WTC11 (cell line): ENCODE measurements at regions not wholly inside any gene's neighbourhood (a gene's known extent, or its start where the extent isn't known, plus 50 kb on each side); places are given as distances from the start of the nearest gene placed in this dataset.

Experiments
- ATAC-seq: fragments of 200-7000 bp; cut with Tn5 transposase; 2 replicates; pipeline ENCODE4 v1.10.0; 2021; ENCODE audit warnings: mild to moderate bottlenecking, moderate library complexity
- CTCF ChIA-PET: fragments of 300-600 bp; sonication (Branson Sonifier 250); formaldehyde crosslinking; loops from one replicate; lab custom pipeline; 2021; ENCODE audit warnings: antibody characterized with exemption; lab: Charles Lee
- POLR2A ChIA-PET: fragments of 350-600 bp; sonication (Branson Sonifier 250); formaldehyde crosslinking; loops from one replicate; lab custom pipeline; 2021; ENCODE audit warnings: antibody characterized with exemption; lab: Charles Lee
- DNase-seq: peaks from one replicate; pipeline ENCODE4 v3.0.0; 2021; ENCODE audit warnings: low spot score
- H3K27ac Mint-ChIP-seq: 2 replicates; pipeline ENCODE4 v1.8.0; 2021; ENCODE audit warnings: mixed read lengths
- H3K27me3 Mint-ChIP-seq: 2 replicates; pipeline ENCODE4 v1.8.0; 2021; ENCODE audit warnings: low read depth, mild to moderate bottlenecking, moderate library complexity, mixed read lengths
- H3K36me3 Mint-ChIP-seq: 2 replicates; pipeline ENCODE4 v1.8.0; 2021; ENCODE audit warnings: mixed read lengths
- H3K4me1 Mint-ChIP-seq: 2 replicates; pipeline ENCODE4 v1.8.0; 2022; ENCODE audit warnings: mixed read lengths
- H3K4me3 Mint-ChIP-seq: 2 replicates; pipeline ENCODE4 v1.8.0; 2021; ENCODE audit warnings: mild to moderate bottlenecking, moderate library complexity, mixed read lengths
- H3K9me3 Mint-ChIP-seq: 2 replicates; pipeline ENCODE4 v1.8.0; 2021; ENCODE audit warnings: mixed read lengths
- ATF1 ChIP-seq: sonication (generic); formaldehyde crosslinking; IDR thresholded peaks from 2 replicates; pipeline ENCODE4 v1.8.1; 2023; ENCODE audit warnings: mild to moderate bottlenecking, moderate library complexity, missing genetic modification reagents
- ATF3 ChIP-seq: sonication (generic); formaldehyde crosslinking; conservative IDR thresholded peaks from 2 replicates; pipeline ENCODE4 v1.8.1; 2022; ENCODE audit warnings: mild to moderate bottlenecking, missing genetic modification reagents
- CDX4 ChIP-seq: fragments of 250-450 bp; sonication (Bioruptor Pico); IDR thresholded peaks from 2 replicates; pipeline ENCODE4 v1.9.0; 2021; ENCODE audit warnings: moderate library complexity, mild to moderate bottlenecking, inconsistent platforms, borderline replicate concordance
- FOXP1 ChIP-seq: sonication (generic); formaldehyde crosslinking; IDR thresholded peaks from 2 replicates; pipeline ENCODE4 v1.8.0; 2022; ENCODE audit warnings: missing genetic modification reagents, mild to moderate bottlenecking, moderate library complexity, borderline replicate concordance
- HMGXB4 ChIP-seq: sonication (generic); formaldehyde crosslinking; IDR thresholded peaks from 2 replicates; pipeline ENCODE4 v1.8.1; 2023; ENCODE audit warnings: mild to moderate bottlenecking, moderate library complexity, missing genetic modification reagents
- KAT7 ChIP-seq: sonication (generic); formaldehyde crosslinking; IDR thresholded peaks from 2 replicates; pipeline ENCODE4 v1.8.1; 2023; ENCODE audit warnings: missing genetic modification reagents, mild to moderate bottlenecking, borderline replicate concordance
- PREB ChIP-seq: sonication (generic); formaldehyde crosslinking; IDR thresholded peaks from 2 replicates; pipeline ENCODE4 v1.8.1; 2022; ENCODE audit warnings: mild to moderate bottlenecking, missing genetic modification reagents, moderate library complexity, borderline replicate concordance
- SMAD4 ChIP-seq: sonication (generic); formaldehyde crosslinking; IDR thresholded peaks from 2 replicates; pipeline ENCODE4 v1.8.0; 2022; ENCODE audit warnings: mild to moderate bottlenecking, missing genetic modification reagents
- TCF7 ChIP-seq: sonication (generic); formaldehyde crosslinking; IDR thresholded peaks from 2 replicates; pipeline ENCODE4 v1.8.0; 2022; ENCODE audit warnings: mild to moderate bottlenecking, low read depth, missing genetic modification reagents, moderate library complexity
- TEAD1 ChIP-seq: sonication (generic); formaldehyde crosslinking; IDR thresholded peaks from 2 replicates; pipeline ENCODE4 v1.8.0; 2022; ENCODE audit warnings: mild to moderate bottlenecking, missing genetic modification reagents
- ZNF416 ChIP-seq: fragments of 250-450 bp; sonication (Bioruptor Pico); IDR thresholded peaks from 2 replicates; pipeline ENCODE4 v1.9.0; 2021; ENCODE audit warnings: mild to moderate bottlenecking, inconsistent platforms
- TF ChIP-seq, protein P1 (sequence below): sonication (generic); formaldehyde crosslinking; IDR thresholded peaks from 2 replicates; pipeline ENCODE4 v1.8.0; 2022; ENCODE audit warnings: mild to moderate bottlenecking, missing genetic modification reagents
- TF ChIP-seq, protein P2 (sequence below): sonication (generic); formaldehyde crosslinking; IDR thresholded peaks from 2 replicates; pipeline ENCODE4 v1.8.0; 2023; ENCODE audit warnings: mild to moderate bottlenecking, missing genetic modification reagents
- TF ChIP-seq, protein P3 (sequence below): fragments of 250-450 bp; sonication (Bioruptor Pico); IDR thresholded peaks from 2 replicates; pipeline ENCODE4 v1.9.0; 2021; ENCODE audit warnings: mild to moderate bottlenecking
- TF ChIP-seq, protein P4 (sequence below): fragments of 250-450 bp; sonication (Bioruptor Pico); conservative IDR thresholded peaks from 2 replicates; pipeline ENCODE4 v1.9.0; 2021; ENCODE audit warnings: mild to moderate bottlenecking
- TF ChIP-seq, protein P5 (sequence below): sonication (generic); formaldehyde crosslinking; IDR thresholded peaks from 2 replicates; pipeline ENCODE4 v1.8.0; 2022; ENCODE audit warnings: mild to moderate bottlenecking, missing genetic modification reagents

- ATAC-seq: no peak
- Mint-ChIP-seq H3K4me1 (peaks cover 21% of the 10 kb centered on the region), H3K4me3 (no peak overlapping the region), H3K9me3 (peaks cover 11% of the 10 kb centered on the region)
- CTCF ChIA-PET: no interaction called here
- TF ChIP-seq, protein P1, sequence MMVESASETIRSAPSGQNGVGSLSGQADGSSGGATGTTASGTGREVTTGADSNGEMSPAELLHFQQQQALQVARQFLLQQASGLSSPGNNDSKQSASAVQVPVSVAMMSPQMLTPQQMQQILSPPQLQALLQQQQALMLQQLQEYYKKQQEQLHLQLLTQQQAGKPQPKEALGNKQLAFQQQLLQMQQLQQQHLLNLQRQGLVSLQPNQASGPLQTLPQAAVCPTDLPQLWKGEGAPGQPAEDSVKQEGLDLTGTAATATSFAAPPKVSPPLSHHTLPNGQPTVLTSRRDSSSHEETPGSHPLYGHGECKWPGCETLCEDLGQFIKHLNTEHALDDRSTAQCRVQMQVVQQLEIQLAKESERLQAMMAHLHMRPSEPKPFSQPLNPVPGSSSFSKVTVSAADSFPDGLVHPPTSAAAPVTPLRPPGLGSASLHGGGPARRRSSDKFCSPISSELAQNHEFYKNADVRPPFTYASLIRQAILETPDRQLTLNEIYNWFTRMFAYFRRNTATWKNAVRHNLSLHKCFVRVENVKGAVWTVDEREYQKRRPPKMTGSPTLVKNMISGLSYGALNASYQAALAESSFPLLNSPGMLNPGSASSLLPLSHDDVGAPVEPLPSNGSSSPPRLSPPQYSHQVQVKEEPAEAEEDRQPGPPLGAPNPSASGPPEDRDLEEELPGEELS (CRISPR knock-in tag): no peak
- no peak for TF ChIP-seq TCF7
- TF ChIP-seq ATF1: no peak
- no peak for TF ChIP-seq ATF3 (CRISPR knock-in tag)
- TF ChIP-seq KAT7 (CRISPR knock-in tag): no peak
- TF ChIP-seq, protein P2, sequence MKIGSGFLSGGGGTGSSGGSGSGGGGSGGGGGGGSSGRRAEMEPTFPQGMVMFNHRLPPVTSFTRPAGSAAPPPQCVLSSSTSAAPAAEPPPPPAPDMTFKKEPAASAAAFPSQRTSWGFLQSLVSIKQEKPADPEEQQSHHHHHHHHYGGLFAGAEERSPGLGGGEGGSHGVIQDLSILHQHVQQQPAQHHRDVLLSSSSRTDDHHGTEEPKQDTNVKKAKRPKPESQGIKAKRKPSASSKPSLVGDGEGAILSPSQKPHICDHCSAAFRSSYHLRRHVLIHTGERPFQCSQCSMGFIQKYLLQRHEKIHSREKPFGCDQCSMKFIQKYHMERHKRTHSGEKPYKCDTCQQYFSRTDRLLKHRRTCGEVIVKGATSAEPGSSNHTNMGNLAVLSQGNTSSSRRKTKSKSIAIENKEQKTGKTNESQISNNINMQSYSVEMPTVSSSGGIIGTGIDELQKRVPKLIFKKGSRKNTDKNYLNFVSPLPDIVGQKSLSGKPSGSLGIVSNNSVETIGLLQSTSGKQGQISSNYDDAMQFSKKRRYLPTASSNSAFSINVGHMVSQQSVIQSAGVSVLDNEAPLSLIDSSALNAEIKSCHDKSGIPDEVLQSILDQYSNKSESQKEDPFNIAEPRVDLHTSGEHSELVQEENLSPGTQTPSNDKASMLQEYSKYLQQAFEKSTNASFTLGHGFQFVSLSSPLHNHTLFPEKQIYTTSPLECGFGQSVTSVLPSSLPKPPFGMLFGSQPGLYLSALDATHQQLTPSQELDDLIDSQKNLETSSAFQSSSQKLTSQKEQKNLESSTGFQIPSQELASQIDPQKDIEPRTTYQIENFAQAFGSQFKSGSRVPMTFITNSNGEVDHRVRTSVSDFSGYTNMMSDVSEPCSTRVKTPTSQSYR (CRISPR knock-in tag): no peak
- no peak for TF ChIP-seq TEAD1
- TF ChIP-seq CDX4: no peak
- TF ChIP-seq SMAD4: no peak
- TF ChIP-seq, protein P3, sequence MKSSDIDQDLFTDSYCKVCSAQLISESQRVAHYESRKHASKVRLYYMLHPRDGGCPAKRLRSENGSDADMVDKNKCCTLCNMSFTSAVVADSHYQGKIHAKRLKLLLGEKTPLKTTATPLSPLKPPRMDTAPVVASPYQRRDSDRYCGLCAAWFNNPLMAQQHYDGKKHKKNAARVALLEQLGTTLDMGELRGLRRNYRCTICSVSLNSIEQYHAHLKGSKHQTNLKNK (CRISPR knock-in tag): no peak
- no peak for TF ChIP-seq PREB (CRISPR knock-in tag)
- no peak for TF ChIP-seq ZNF416 (CRISPR knock-in tag)
- TF ChIP-seq FOXP1 (CRISPR knock-in tag): no peak
- TF ChIP-seq, protein P4, sequence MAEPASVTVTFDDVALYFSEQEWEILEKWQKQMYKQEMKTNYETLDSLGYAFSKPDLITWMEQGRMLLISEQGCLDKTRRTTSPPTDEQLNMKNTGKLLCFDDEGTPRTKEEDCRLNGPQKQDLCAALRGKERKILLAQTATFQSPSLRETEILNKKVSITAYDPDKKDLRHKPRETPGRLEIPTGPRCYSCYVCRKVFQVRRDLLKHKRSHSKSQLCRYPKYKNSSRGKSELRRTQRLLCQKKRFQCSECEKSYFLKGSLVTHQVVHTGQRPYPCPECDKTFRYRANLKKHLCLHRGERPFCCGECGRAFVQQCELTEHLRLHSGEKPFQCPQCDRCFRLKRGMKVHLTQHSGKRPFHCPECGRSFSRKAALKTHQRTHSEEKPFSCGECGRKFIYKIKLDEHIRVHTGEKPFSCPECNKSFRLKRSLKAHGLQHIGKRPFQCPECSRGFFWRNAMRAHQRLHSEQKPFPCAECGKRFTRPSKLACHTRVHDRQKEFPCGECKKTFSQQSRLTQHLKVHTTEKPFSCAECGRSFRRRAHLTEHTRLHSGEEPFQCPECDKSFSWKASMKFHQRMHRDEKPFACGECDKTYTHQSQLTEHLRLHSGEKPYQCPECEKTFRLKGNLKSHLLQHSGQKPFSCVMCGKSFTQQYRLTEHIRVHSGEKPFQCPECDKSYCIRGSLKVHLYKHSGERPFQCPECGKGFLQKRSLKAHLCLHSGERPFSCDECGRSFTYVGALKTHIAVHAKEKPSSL (CRISPR knock-in tag): no peak
- no peak for TF ChIP-seq HMGXB4
- TF ChIP-seq, protein P5, sequence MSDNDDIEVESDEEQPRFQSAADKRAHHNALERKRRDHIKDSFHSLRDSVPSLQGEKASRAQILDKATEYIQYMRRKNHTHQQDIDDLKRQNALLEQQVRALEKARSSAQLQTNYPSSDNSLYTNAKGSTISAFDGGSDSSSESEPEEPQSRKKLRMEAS: no peak
- TF ChIP-seq, all 79 proteins: peak for 0
- H3K27ac Mint-ChIP-seq: no peak overlapping the region
- H3K27me3 Mint-ChIP-seq: no peaks in the 10 kb centered on the region
- POLR2A ChIA-PET: no interaction called here
- H3K36me3 Mint-ChIP-seq: no peaks in the 10 kb centered on the region
- no peak for DNase-seq
Measured at GRCh38 chr5:56651893-56652292, 163.5 kb upstream of the MAP3K1 start.
